HG02884 (cell line): ENCODE measurements at regions not wholly inside any gene's neighbourhood (a gene's known extent, or its start where the extent isn't known, plus 50 kb on each side); places are given as distances from the start of the nearest gene placed in this dataset.

ENCODE experiments used
- ATAC-seq: cut with Tn5 transposase; IDR thresholded peaks from one replicate; pipeline ENCODE4 v1.9.1; 2021; ENCODE audit warnings: mild to moderate bottlenecking, moderate library complexity; ENCODE audit not compliant: unreplicated experiment

DNA sequence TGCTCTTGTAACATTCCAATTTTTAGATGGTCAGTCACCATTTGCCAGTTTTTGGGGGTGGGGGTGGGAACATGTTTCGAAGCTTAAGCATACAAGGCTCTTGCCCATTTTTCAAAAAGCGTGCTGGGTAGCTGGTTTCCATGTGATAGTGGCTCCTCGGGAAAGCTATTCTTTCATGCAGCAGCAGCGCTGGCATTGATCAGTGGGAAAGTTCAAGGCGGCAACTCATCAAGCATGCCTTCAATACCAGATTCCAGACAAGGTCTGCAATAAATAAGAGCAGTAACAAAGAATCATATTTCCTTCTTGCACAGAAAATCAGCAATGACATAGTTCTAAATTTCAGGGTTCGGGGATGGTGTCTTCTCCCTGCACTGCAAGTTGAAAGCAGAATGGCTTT, 133.5 kb upstream of the ONECUT1 start:
- ATAC-seq = no peak

- ATAC-seq = no peak
Observed at GRCh38 chr15:52922871-52923270, 132.7 kb upstream of the ONECUT1 start.

GRCh38 chr15:52912172-52912571, 122.0 kb upstream of the ONECUT1 start:
- ATAC-seq = no peak

- ATAC-seq = no peak
Observed at GRCh38 chr15:52893338-52893737, 103.2 kb upstream of the ONECUT1 start.

DNA sequence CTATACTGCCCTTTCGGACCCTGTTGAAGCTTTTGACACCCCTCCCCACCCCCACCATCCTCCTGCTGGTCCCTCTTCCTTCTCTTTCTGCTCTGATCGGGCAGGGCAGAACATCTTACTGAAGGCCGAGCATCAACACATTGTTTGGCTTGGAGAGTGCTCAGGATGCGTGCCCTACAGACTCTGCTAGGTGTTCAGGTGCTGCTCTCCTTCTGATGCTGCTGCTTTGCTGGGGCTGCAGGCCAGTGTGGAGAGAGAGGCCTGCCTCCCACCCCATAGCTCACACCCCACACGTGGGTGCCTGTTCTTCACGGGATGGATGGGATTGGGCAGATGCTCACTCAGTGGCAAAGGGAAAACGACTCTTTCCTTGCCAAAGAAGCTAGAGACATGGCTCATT, 89.8 kb upstream of the ONECUT1 start:
- no peak for ATAC-seq

GRCh38 chr15:52879145-52879544, 89.0 kb upstream of the ONECUT1 start:
- no peak for ATAC-seq

DNA sequence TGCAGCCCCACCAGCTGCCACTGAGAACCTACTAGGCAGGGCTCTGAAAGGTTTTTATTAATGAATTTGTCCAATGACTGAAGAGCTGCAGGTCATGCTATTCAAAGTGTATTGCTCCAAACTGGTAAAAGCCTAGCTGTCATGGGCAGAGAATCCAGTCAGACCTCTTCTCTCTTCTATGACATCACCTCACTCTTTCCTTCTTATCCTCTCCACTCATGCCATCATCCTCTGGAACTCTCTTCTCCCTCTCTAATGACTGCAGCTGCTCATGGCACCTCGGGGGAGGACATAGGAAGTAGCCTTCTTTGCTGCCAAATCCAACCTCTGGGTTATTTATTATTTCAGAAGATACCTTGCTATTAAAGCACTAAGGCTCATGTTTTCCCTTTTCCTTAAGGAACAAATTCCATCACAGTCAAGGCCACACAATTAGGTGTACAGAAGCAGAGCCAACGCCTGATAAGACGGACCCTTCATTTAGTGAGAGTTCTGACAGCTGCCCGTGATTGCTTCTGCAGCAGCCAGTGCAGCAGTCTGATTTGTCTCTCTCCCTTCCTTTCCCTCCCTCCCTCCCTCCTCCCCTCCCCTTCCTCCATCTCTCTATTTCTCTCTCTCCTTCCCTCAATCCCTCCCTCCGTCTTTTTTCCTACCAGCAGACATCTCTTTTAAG, 87.0 kb upstream of the ONECUT1 start:
- ATAC-seq = no peak

DNA sequence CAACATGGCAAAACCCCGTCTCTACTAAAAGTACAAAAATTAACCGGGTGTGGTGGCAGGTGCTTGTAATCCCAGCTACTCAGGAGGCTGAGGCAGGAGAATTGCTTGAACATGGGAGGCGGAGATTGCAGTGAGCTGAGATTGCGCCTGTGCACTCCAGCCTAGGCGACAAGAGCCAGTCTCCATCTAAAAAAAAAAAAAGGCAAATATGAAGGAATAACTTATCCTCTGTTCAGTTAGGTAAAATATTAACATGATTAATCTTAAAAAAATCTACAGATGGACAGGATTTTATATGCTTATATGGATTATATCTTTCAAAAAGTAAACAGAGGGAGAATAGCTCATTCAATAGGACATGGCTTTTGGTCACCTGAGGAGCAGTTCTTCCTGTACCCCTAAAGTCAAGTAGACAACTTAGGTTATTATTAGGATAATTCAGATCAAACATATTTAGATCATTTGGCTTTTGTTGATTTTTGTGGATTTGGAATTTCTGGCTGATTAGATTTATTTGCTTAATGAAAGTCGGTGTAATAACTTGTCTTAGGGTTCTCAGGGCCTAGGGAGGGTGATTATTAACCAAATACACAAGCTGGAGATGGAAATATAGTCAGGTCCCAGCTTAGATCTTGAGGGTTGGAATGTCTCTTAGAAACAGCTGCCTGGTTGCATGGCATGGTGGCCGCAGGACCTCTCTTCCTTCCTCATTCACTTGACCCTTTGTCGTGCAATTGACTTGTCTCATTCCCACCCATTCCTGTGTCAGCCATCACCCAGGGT, 82.1 kb upstream of the ONECUT1 start:
- no peak for ATAC-seq

- no peak for ATAC-seq
Observed at GRCh38 chr15:52870015-52870414, 79.9 kb upstream of the ONECUT1 start.

DNA sequence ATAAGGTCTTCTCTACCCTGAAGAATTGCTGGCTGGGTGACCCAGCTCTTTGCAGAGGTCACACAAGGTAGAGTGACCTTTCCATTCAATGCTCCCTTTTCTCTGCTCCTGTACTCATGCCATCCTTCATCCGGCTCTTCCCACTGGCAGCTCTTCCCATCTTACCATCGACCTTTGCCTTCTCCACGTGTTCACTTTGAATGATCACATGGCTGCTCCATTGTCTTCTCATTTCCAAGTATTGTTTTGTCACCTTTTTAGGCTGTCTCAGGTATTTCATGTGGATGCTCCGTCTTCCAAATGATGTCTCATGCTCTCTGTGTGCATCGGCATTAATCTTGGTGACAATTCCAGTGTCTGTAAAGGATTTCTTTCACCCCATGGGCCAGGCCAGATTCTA, 76.6 kb upstream of the ONECUT1 start:
- no peak for ATAC-seq

DNA sequence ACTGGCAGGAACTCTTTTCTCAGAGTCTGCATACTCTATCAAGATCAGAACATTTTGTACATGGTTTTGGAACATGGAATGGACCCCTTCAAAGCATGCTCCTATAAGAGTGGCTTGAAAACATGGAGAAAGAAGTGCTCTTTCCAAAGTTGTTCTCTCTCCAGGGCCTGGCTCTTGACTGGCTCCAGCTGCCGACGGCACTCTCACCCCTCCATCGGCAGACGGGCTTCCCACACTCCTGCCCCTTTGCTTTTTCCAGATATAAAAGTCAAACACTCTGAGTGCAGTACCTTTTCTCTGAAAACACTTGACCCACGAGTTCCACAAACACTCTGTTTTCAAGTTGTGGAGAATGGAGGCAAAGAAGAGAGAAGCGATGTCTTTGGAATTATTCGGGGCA, 72.5 kb upstream of the ONECUT1 start:
- no peak for ATAC-seq

DNA sequence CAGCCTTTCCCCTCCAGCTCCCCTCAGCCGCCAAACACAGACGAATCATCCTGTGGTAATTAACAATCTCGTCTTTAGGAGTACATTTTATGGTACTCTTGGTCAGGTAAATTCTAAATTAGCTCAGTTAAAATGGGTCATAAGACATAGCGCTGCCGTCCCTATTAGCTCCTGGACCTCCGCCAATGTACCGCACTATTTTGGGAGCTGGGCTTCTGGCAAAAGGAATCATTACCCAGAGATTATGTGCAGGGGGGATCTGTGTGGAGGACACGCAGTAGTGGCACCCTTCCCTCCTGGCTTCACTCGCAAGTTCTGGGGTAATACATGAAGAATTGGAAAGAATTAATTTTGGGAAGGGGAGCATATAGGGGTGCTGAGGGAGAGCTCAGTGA, 68.6 kb upstream of the ONECUT1 start:
- ATAC-seq = no peak

DNA sequence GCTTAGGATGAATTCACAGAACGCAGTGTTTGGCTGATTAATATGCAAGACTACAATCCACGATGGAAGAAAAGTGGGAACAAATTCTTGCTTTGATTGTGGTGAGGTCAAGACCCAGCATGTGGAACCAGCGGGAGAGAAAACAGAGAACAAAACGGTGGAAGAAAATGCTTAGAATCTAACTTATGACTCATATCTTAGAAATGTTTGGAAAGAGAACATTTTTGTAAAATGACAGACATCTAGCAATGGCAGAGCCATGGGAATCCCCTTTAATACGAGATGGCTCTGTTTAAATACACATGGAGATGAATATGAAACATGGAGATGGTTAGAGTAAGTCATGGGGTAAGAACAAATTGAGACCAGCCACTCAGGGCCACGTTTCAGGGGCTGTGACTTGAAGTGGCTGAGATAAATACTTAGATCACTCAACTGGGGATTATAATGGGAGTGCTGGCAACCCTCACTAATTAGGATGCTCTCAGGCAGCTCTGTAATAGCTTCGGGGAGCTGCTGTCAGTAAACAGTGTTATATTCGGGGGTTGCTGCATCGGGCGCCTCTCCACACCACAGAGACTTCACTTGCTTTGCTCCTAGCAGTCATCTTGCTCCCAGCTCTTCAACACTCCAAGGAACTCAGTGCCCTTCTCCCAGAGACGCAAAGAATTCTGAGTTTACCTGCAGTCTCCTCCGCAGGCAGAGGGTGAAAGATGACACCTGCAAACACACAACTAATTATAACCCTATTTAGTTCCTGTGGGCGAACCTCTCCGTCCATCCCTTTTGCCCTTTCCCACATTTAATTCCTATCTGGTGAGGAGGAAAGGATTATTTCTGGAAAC, 68.0 kb upstream of the ONECUT1 start:
- no peak for ATAC-seq

- ATAC-seq = no peak
Observed at GRCh38 chr15:52857471-52857870, 67.3 kb upstream of the ONECUT1 start.

DNA sequence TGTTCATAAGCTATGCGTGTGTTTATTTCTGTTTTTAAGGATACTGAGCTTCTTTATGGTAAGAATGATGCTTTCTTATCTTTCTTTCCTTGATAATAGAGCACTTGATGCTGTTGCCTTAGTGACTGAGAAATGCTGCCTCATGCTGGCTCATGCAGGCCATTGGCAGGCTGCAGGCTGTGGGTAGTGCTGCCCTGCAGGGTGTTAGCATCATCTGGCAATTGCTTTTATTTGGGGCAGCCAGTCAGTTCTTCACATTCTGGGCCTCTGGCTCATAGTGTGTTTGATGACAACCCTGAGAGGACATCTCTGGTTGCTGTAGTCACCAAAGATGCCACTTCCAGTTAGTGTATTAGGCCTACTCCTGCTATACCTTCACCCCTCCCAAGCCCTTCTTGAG, 66.2 kb upstream of the ONECUT1 start:
- ATAC-seq = no peak

DNA sequence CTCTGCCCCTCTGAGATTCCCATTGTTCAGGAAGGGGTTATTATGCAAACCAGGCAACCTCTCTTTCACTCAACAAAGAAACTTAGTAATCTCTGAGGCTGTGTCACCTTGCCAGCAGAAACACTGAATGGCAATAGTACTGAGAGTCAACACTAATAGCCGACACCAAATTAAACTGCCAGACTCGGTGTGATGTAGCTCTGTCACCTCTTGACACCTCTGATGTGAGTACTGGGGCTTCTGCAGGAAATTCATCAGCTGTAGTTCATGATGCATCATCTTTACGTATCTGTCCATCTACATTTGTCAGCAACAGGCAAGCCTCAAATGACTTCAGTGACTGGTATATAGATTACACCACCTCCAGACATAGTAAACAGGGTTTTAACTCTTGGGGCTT, 65.0 kb upstream of the ONECUT1 start:
- no peak for ATAC-seq

DNA sequence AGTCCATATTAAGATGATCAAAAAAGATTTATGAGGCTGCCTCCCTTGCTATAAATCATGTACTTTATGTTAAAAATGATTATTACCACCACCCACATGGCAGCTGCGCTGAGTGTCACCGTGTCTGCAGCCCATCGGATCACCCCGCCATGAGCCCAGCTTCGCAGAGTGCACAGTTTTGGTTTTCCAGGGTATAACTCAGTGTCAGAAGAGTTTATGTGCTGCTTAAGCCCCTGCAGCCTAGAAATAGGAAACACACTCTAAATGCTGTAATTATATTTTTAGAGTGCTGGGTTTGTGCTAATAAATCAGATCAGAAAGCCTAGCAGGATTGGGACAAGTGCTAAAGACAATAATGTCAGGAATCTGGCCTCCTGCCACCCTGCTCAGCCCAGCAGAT, 54.7 kb upstream of the ONECUT1 start:
- ATAC-seq = no peak
